Trophoblast cell (in vitro differentiated cells and primary cell): ENCODE measurements at regions not wholly inside any gene's neighbourhood (a gene's known extent, or its start where the extent isn't known, plus 50 kb on each side); places are given as distances from the start of the nearest gene placed in this dataset.

Source experiments
- DNase-seq, 2 donors: peaks; one replicate each; pipeline ENCODE4 v3.0.0-alpha.2; 2016
- H2AFZ ChIP-seq: 2 replicates; pipeline ENCODE4 v1.6.1; 2013; ENCODE audit warnings: low read length, moderate library complexity, mild to moderate bottlenecking; ENCODE audit not compliant: insufficient read depth, poor library complexity
- H2AK5ac ChIP-seq: 2 replicates; pipeline ENCODE4 v1.6.1; 2013; ENCODE audit warnings: mild to moderate bottlenecking, low read length
- H2BK120ac ChIP-seq: 2 replicates; pipeline ENCODE4 v1.6.1; 2013; ENCODE audit warnings: low read length, mild to moderate bottlenecking, moderate library complexity; ENCODE audit not compliant: insufficient read depth, poor library complexity
- H2BK12ac ChIP-seq: 2 replicates; pipeline ENCODE4 v1.6.1; 2013; ENCODE audit warnings: mild to moderate bottlenecking, low read length, moderate library complexity
- H2BK5ac ChIP-seq: 2 replicates; pipeline ENCODE4 v1.6.1; 2013; ENCODE audit warnings: low read length, low read depth, moderate library complexity, mild to moderate bottlenecking; ENCODE audit not compliant: poor library complexity
- H3K14ac ChIP-seq: 2 replicates; pipeline ENCODE4 v1.6.1; 2013; ENCODE audit warnings: mild to moderate bottlenecking, low read length
- H3K18ac ChIP-seq: 2 replicates; pipeline ENCODE4 v1.6.1; 2013; ENCODE audit warnings: mild to moderate bottlenecking, low read length
- H3K23ac ChIP-seq: 2 replicates; pipeline ENCODE4 v1.6.1; 2013; ENCODE audit warnings: low read length
- H3K27ac ChIP-seq: 2 replicates; pipeline ENCODE4 v1.5.1; 2013; ENCODE audit warnings: low read depth, mild to moderate bottlenecking, inconsistent platforms, low read length, moderate library complexity
- H3K27me3 ChIP-seq: 2 replicates; pipeline ENCODE4 v1.6.1; 2013; ENCODE audit warnings: inconsistent platforms, mild to moderate bottlenecking, low read length, moderate library complexity; ENCODE audit not compliant: insufficient read depth
- H3K36me3 ChIP-seq, 2 experiments: 1 replicate in 1 of 2; 2 replicates in 1 of 2; pipeline ENCODE4 v1.6.1; 2013; ENCODE audit warnings: low read length in 2 of 2, mild to moderate bottlenecking in 2 of 2, moderate library complexity in 1 of 2; ENCODE audit not compliant: insufficient read depth in 2 of 2, control insufficient read depth in 1 of 2
- H3K4ac ChIP-seq: 2 replicates; pipeline ENCODE4 v1.6.1; 2013; ENCODE audit warnings: low read depth, mild to moderate bottlenecking, low read length, moderate library complexity
- H3K4me1 ChIP-seq, 2 experiments: 1 replicate in 1 of 2; 2 replicates in 1 of 2; pipeline ENCODE4 v1.6.1; 2013; ENCODE audit warnings: low read length in 2 of 2, mild to moderate bottlenecking in 2 of 2, moderate library complexity in 1 of 2; ENCODE audit not compliant: insufficient read depth in 2 of 2, control insufficient read depth in 1 of 2
- H3K4me2 ChIP-seq: 2 replicates; pipeline ENCODE4 v1.6.1; 2013; ENCODE audit warnings: inconsistent platforms, mild to moderate bottlenecking, low read length, moderate library complexity
- H3K4me3 ChIP-seq: 2 replicates; pipeline ENCODE4 v1.5.1; 2013; ENCODE audit warnings: mild to moderate bottlenecking, low read depth, low read length, inconsistent platforms
- H3K79me1 ChIP-seq: one replicate; pipeline ENCODE4 v1.6.1; 2013; ENCODE audit warnings: low read length
- H3K79me2 ChIP-seq: 2 replicates; pipeline ENCODE4 v1.6.1; 2013; ENCODE audit warnings: low read length, mild to moderate bottlenecking; ENCODE audit not compliant: control insufficient read depth, insufficient read depth, poor library complexity
- H3K9ac ChIP-seq: 2 replicates; pipeline ENCODE4 v1.6.1; 2013; ENCODE audit warnings: mild to moderate bottlenecking, low read length
- H3K9me3 ChIP-seq: 2 replicates; pipeline ENCODE4 v1.6.1; 2013; ENCODE audit warnings: low read depth, mild to moderate bottlenecking, control low read depth, inconsistent platforms, low read length; ENCODE audit not compliant: insufficient read depth
- H4K12ac ChIP-seq: 2 replicates; pipeline ENCODE4 v1.6.1; 2013; ENCODE audit warnings: low read depth, mild to moderate bottlenecking, low read length, moderate library complexity
- H4K8ac ChIP-seq: 2 replicates; pipeline ENCODE4 v1.6.1; 2013; ENCODE audit warnings: low read depth, mild to moderate bottlenecking, low read length, moderate library complexity
- H4K91ac ChIP-seq: one replicate; pipeline ENCODE4 v1.6.1; 2013; ENCODE audit warnings: low read depth, mild to moderate bottlenecking, low read length, moderate library complexity
- WGBS: extraction: QIAGEN DNeasy Blood & Tissue Kit; methylation state at CpG from one replicate; pipeline ENCODE4 v1.1.7; 2013; ENCODE audit warnings: missing lambda C conversion rate; ENCODE audit not compliant: insufficient read length, insufficient coverage; ENCODE audit errors: extremely low coverage; 5-methylcytosine and 5-hydroxymethylcytosine counted together

GRCh38 chr2:16259010-16259409, 318.7 kb downstream of the MYCN start:
- Histone ChIP-seq H2BK5ac (no peak overlapping the region), H3K27ac (no peak overlapping the region), H3K4me1 (no peaks in the 10 kb centered on the region), H3K36me3 (no peaks in the 10 kb centered on the region), H3K9ac (no peak overlapping the region), H3K79me2 (no peaks in the 10 kb centered on the region), H3K4me3 (no peak overlapping the region), H4K12ac (no peak overlapping the region), H2BK12ac (no peak overlapping the region), H3K27me3 (no peaks in the 10 kb centered on the region), H3K18ac (no peak overlapping the region), H3K79me1 (no peaks in the 10 kb centered on the region), H3K14ac (no peak overlapping the region), H4K8ac (no peak overlapping the region), H3K23ac (no peak overlapping the region), H2AK5ac (no peak overlapping the region), H2AFZ (no peak overlapping the region), H4K91ac (no peak overlapping the region), H3K4ac (no peak overlapping the region), H3K4me2 (no peak overlapping the region), H2BK120ac (no peak overlapping the region), H3K9me3 (no peaks in the 10 kb centered on the region)
- WGBS: no CpG with 5 or more reads among the region's 1 CpG
- DNase-seq: no peak

GRCh38 chr2:16258350-16258749, 318.0 kb downstream of the MYCN start:
- Histone ChIP-seq H4K91ac (no peak overlapping the region), H3K9ac (no peak overlapping the region), H3K27me3 (no peaks in the 10 kb centered on the region), H4K12ac (no peak overlapping the region), H3K79me2 (no peaks in the 10 kb centered on the region), H3K4me1 (no peaks in the 10 kb centered on the region), H2BK12ac (no peak overlapping the region), H3K27ac (no peak overlapping the region), H3K4me2 (no peak overlapping the region), H2AK5ac (no peak overlapping the region), H3K4ac (no peak overlapping the region), H3K14ac (no peak overlapping the region), H3K23ac (no peak overlapping the region), H2BK5ac (no peak overlapping the region), H2BK120ac (no peak overlapping the region), H3K4me3 (no peak overlapping the region), H4K8ac (no peak overlapping the region), H3K9me3 (no peaks in the 10 kb centered on the region), H2AFZ (no peak overlapping the region), H3K79me1 (no peaks in the 10 kb centered on the region), H3K18ac (no peak overlapping the region), H3K36me3 (no peaks in the 10 kb centered on the region)
- DNase-seq: no peak
- WGBS: no CpG with 5 or more reads among the region's 1 CpG

GRCh38 chr2:16257322-16258028, 317.1 kb downstream of the MYCN start:
- Histone ChIP-seq H3K4ac (no peak overlapping the region), H2BK5ac (no peak overlapping the region)

GRCh38 chr2:16256601-16257321, 316.4 kb downstream of the MYCN start:
- H3K27me3 ChIP-seq: no peaks in the 10 kb centered on the region
- no peaks in the 10 kb centered on the region for H3K79me1 ChIP-seq
- no peak for DNase-seq
- H3K18ac ChIP-seq: no peak overlapping the region
- no peak overlapping the region for H3K27ac ChIP-seq
- H4K8ac ChIP-seq: no peak overlapping the region
- H3K4me1 ChIP-seq: no peaks in the 10 kb centered on the region
- no peak overlapping the region for H3K4ac ChIP-seq
- H3K36me3 ChIP-seq: no peaks in the 10 kb centered on the region
- H2BK12ac ChIP-seq: no peak overlapping the region
- no peaks in the 10 kb centered on the region for H3K9me3 ChIP-seq
- no peak overlapping the region for H4K91ac ChIP-seq
- H3K9ac ChIP-seq: no peak overlapping the region
- H3K79me2 ChIP-seq: no peaks in the 10 kb centered on the region
- no peak overlapping the region for H2BK120ac ChIP-seq
- H4K12ac ChIP-seq: no peak overlapping the region
- no peak overlapping the region for H3K4me3 ChIP-seq
- H2AK5ac ChIP-seq: no peak overlapping the region
- no peak overlapping the region for H3K14ac ChIP-seq
- H2BK5ac ChIP-seq: no peak overlapping the region
- no peak overlapping the region for H3K23ac ChIP-seq
- no CpG with 5 or more reads among the region's 6 CpGs for WGBS
- H3K4me2 ChIP-seq: no peak overlapping the region
- no peak overlapping the region for H2AFZ ChIP-seq

More at GRCh38 chr2:16257322-16258028, 317.1 kb downstream of the MYCN start:
- H2AK5ac ChIP-seq: no peak overlapping the region
- H3K79me2 ChIP-seq: no peaks in the 10 kb centered on the region
- no peak overlapping the region for H2AFZ ChIP-seq
- no peaks in the 10 kb centered on the region for H3K9me3 ChIP-seq
- H2BK120ac ChIP-seq: no peak overlapping the region
- no peak overlapping the region for H2BK12ac ChIP-seq
- H3K4me1 ChIP-seq: no peaks in the 10 kb centered on the region
- H3K4me2 ChIP-seq: no peak overlapping the region
- no peak overlapping the region for H4K91ac ChIP-seq
- no peak overlapping the region for H3K18ac ChIP-seq
- no peak overlapping the region for H3K27ac ChIP-seq
- no peak overlapping the region for H4K12ac ChIP-seq
- H3K79me1 ChIP-seq: no peaks in the 10 kb centered on the region
- H3K36me3 ChIP-seq: no peaks in the 10 kb centered on the region
- no peaks in the 10 kb centered on the region for H3K27me3 ChIP-seq
- no CpG with 5 or more reads among the region's 6 CpGs for WGBS
- H4K8ac ChIP-seq: no peak overlapping the region
- no peak overlapping the region for H3K23ac ChIP-seq
- no peak overlapping the region for H3K4me3 ChIP-seq
- H3K9ac ChIP-seq: no peak overlapping the region
- DNase-seq: peak; percentile 95
- H3K14ac ChIP-seq: no peak overlapping the region
